ENCODE measurements at regions not wholly inside any gene's neighbourhood (a gene's known extent, or its start where the extent isn't known, plus 50 kb on each side); places are given as distances from the start of the nearest gene placed in this dataset.

GRCh38 chr6:48563433-48563832, 452.4 kb upstream of the PTCHD4 start:
- Mint-ChIP-seq H3K4me1 (ENCODE audit: unreplicated experiment) (peaks cover 5% of the 10 kb centered on the region), H3K36me3 (ENCODE audit: low read depth, unreplicated experiment) (no peaks in the 10 kb centered on the region), H3K27me3 (ENCODE audit: unreplicated experiment) (no peaks in the 10 kb centered on the region), H3K27ac (ENCODE audit: unreplicated experiment) (no peak overlapping the region), H3K9me3 (ENCODE audit: unreplicated experiment) (no peaks in the 10 kb centered on the region), H3K4me3 (ENCODE audit: unreplicated experiment) (no peak overlapping the region)
- DNase-seq (ENCODE audit: low spot score), result no peak
- no peak for TF ChIP-seq CTCF (IDR thresholded peaks at IDR 0.05; ENCODE audit: unreplicated experiment)

GRCh38 chr6:48560408-48560807, 449.4 kb upstream of the PTCHD4 start:
- no peak for DNase-seq (ENCODE audit: low spot score)
- Mint-ChIP-seq H3K27ac (ENCODE audit: unreplicated experiment) (no peak overlapping the region), H3K9me3 (ENCODE audit: unreplicated experiment) (no peaks in the 10 kb centered on the region), H3K27me3 (ENCODE audit: unreplicated experiment) (no peaks in the 10 kb centered on the region), H3K4me1 (ENCODE audit: unreplicated experiment) (no peaks in the 10 kb centered on the region), H3K36me3 (ENCODE audit: low read depth, unreplicated experiment) (no peaks in the 10 kb centered on the region), H3K4me3 (ENCODE audit: unreplicated experiment) (no peak overlapping the region)
- no peak for TF ChIP-seq CTCF (IDR thresholded peaks at IDR 0.05; ENCODE audit: unreplicated experiment)

DNA sequence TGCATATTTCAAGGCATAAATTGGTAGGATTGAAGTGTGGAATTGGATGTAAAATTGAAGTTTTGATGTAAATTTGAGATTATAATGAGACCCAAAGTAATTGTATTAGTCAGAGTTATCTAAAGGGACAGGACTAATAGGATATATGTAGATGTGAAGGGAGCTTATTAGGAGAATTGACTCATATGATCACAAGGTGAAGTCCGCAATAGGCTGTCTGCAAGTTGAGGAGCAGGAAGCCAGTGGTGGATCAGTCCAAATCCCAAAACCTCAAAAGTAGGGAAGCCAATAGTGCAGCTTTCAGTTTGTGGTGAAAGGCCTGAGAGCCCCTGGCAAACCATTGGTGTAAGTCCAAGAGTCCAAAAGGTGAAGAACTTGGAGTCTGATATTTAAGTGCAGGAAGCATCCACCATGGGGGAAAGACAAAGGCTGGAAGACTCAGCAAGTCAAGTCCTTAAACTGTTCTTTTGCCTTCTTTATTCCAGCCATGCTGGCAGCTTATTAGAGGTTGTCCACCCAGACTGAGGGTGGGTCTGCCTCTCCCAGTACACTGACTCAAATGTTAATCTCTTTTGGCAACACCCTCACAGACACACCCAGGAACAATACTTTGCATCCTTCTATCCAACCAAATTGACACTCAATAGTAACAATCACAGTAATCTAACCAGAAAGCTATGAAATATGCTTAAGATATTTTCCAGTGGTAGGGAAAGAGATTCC, 442.6 kb upstream of the PTCHD4 start:
- no peaks in the 10 kb centered on the region for H3K36me3 Mint-ChIP-seq (ENCODE audit: low read depth, unreplicated experiment)
- no peak overlapping the region for H3K27ac Mint-ChIP-seq (ENCODE audit: unreplicated experiment)
- no peaks in the 10 kb centered on the region for H3K4me1 Mint-ChIP-seq (ENCODE audit: unreplicated experiment)
- H3K27me3 Mint-ChIP-seq (ENCODE audit: unreplicated experiment), result no peaks in the 10 kb centered on the region
- no peak for TF ChIP-seq CTCF (IDR thresholded peaks at IDR 0.05; ENCODE audit: unreplicated experiment)
- H3K9me3 Mint-ChIP-seq (ENCODE audit: unreplicated experiment), result no peaks in the 10 kb centered on the region
- DNase-seq (ENCODE audit: low spot score), result no peak
- no peak overlapping the region for H3K4me3 Mint-ChIP-seq (ENCODE audit: unreplicated experiment)

DNA sequence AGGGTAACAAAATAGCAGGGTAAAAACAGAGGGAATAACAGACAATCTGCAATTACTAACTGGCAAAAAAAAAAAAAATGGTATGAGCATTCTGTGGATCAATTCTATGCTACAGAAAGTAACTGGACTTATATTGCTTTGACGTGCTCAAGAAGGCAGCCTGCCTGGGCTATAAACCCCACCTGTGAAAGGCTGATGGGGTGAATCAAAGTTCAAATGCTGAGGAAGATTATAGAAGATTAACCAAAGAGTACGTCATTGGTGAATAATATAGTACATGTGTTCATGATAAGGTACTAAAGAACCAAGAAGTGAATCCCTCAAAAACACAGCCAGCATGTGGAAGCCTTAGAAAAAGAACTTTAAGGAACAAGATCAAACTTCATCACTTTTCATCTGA, 441.9 kb upstream of the PTCHD4 start:
- Mint-ChIP-seq H3K27me3 (ENCODE audit: unreplicated experiment) (no peaks in the 10 kb centered on the region), H3K27ac (ENCODE audit: unreplicated experiment) (no peak overlapping the region), H3K9me3 (ENCODE audit: unreplicated experiment) (no peaks in the 10 kb centered on the region), H3K36me3 (ENCODE audit: low read depth, unreplicated experiment) (no peaks in the 10 kb centered on the region), H3K4me1 (ENCODE audit: unreplicated experiment) (no peaks in the 10 kb centered on the region), H3K4me3 (ENCODE audit: unreplicated experiment) (no peak overlapping the region)
- no peak for DNase-seq (ENCODE audit: low spot score)
- TF ChIP-seq CTCF (IDR thresholded peaks at IDR 0.05; ENCODE audit: unreplicated experiment), result no peak

DNA sequence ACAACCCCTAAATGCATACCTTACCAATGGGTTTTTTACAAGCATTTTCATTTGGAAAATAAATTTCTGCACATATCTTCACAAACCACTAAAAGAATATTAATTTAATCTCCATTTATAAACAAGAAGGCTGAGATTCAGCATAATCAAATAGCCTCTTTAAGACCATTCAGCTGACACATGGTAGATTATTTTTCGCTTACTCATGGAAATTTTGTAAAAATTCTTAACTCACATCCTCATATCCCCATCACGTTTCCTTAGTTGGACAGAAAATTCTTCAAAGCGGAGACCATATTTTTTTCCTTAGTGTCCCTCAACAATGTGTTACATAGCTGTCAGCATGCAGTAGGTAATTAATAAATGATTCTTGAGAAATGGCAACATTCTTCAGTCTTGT, 439.6 kb upstream of the PTCHD4 start:
- no peak for DNase-seq (ENCODE audit: low spot score)
- Mint-ChIP-seq H3K9me3 (ENCODE audit: unreplicated experiment) (no peaks in the 10 kb centered on the region), H3K27ac (ENCODE audit: unreplicated experiment) (no peak overlapping the region), H3K27me3 (ENCODE audit: unreplicated experiment) (no peaks in the 10 kb centered on the region), H3K4me1 (ENCODE audit: unreplicated experiment) (no peaks in the 10 kb centered on the region), H3K36me3 (ENCODE audit: low read depth, unreplicated experiment) (no peaks in the 10 kb centered on the region), H3K4me3 (ENCODE audit: unreplicated experiment) (no peak overlapping the region)
- TF ChIP-seq CTCF (IDR thresholded peaks at IDR 0.05; ENCODE audit: unreplicated experiment), result no peak
